Spleen (tissue), 11 donors: ENCODE measurements at regions not wholly inside any gene's neighbourhood (a gene's known extent, or its start where the extent isn't known, plus 50 kb on each side); places are given as distances from the start of the nearest gene placed in this dataset.

ENCODE experiments used
- DNase-seq: peaks from one replicate; pipeline ENCODE4 v3.0.0-alpha.2; 2020
- H3K27ac ChIP-seq, 8 donors: fragments of 200-600 bp; sonication (generic) in 7 of 8; 1 replicate in 4 of 8; 2 replicates in 4 of 8; pipeline versions ENCODE4 v1.5.0 to v1.8.0; 2016 to 2021; ENCODE audit warnings: inconsistent platforms in 4 of 8, mild to moderate bottlenecking in 4 of 8, moderate library complexity in 1 of 8
- H3K27me3 ChIP-seq, 7 donors: fragments of 200-600 bp; sonication (generic) in 6 of 7; replicated peaks in 1 of 7; 1 replicate in 4 of 7; 2 replicates in 3 of 7; pipeline versions ENCODE4 v1.5.0 to v1.8.0; 2016 to 2021; ENCODE audit warnings: inconsistent platforms in 3 of 7, mild to moderate bottlenecking in 1 of 7
- H3K36me3 ChIP-seq, 6 donors: fragments of 200-600 bp; sonication (generic) in 5 of 6; 1 replicate in 4 of 6; 2 replicates in 2 of 6; pipeline versions ENCODE4 v1.5.0 to v1.8.0; 2016 to 2021; ENCODE audit warnings: inconsistent platforms in 2 of 6
- H3K4me1 ChIP-seq, 6 donors: fragments of 200-600 bp; sonication (generic) in 5 of 6; 1 replicate in 3 of 6; 2 replicates in 3 of 6; pipeline versions ENCODE4 v1.5.0 to v1.8.0; 2016 to 2021; ENCODE audit warnings: inconsistent platforms in 3 of 6
- H3K4me3 ChIP-seq, 8 donors: fragments of 200-600 bp; sonication (generic) in 7 of 8; 1 replicate in 4 of 8; 2 replicates in 4 of 8; pipeline versions ENCODE4 v1.5.0 to v1.8.0; 2016 to 2021; ENCODE audit warnings: inconsistent platforms in 4 of 8, mild to moderate bottlenecking in 4 of 8, moderate library complexity in 2 of 8
- H3K9me3 ChIP-seq, 8 donors: fragments of 200-600 bp; sonication (generic) in 7 of 8; 1 replicate in 4 of 8; 2 replicates in 4 of 8; pipeline versions ENCODE4 v1.5.0 to v1.8.0; 2016 to 2021; ENCODE audit warnings: inconsistent platforms in 4 of 8
- CTCF ChIP-seq, 11 experiments: fragments of 200-600 bp in 7 of 11; fragments of 450-650 bp in 4 of 11; sonication (generic) in 4 of 11; IDR thresholded peaks in 8 of 11; conservative IDR thresholded peaks in 3 of 11; 1 replicate in 7 of 11; 2 replicates in 4 of 11; pipeline versions ENCODE4 v1.4.0 to v1.8.0; 2016 to 2021; ENCODE audit warnings: antibody characterized with exemption in 11 of 11, inconsistent platforms in 4 of 11, mild to moderate bottlenecking in 1 of 11
- POLR2A ChIP-seq, 3 donors: fragments of 450-650 bp; IDR thresholded peaks; one replicate each; pipeline ENCODE4 v1.5.1; 2017; ENCODE audit warnings: antibody characterized with exemption in 3 of 3, mild to moderate bottlenecking in 1 of 3
- POLR2AphosphoS5 ChIP-seq, 3 donors: sonication (generic); formaldehyde crosslinking; IDR thresholded peaks; one replicate each; pipeline ENCODE4 v1.5.1; 2017; ENCODE audit warnings: antibody characterized with exemption in 3 of 3
- WGBS, 5 donors: extraction: QIAGEN DNeasy Blood & Tissue Kit in 3 of 5; methylation state at CpG; one replicate each; pipeline versions ENCODE4 v1.1.5 to v1.1.7; 2013 to 2018; 5-methylcytosine and 5-hydroxymethylcytosine counted together
- intact Hi-C: fragments of 100-400 bp; cut with DNase I; formaldehyde crosslinking; loops from one replicate; pipeline ENCODE4 v1.15.0; 2023; ENCODE audit warnings: low total_unique reads
- donor health status: healthy with polysubstance abuse.
- donor health status: DM: no; HTN: no; CAD: no; lungs with moderate emphysema.
- donor health status: DM: no; HTN: no; CAD: no.
- donor health status: Bipolar disorder and iron deficiency.
- donor health status: healthy.
- donor health status: DM: no; HTN: no; CAD: no.
- donor health status: DM: yes; HTN: yes; CAD: no.

DNA sequence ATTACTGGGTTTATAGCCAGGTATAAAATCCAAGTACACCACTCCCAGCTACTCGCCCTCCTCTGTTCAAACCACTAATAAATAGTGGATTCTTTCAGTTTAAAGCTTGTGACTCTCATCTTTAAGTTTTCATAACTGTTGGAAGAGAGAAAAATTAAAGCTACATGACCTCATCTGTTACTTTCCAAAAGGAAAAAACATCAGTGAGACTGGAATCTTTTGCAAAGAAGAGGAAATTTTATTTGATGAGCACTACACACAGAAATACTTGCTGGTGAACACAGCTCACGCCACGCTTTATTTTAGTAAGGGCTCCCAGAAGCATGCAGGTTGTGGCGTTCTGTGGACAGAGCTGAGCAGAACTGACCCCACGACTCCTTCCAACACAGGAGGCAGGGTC, 527.0 kb upstream of the MGMT start:
- 76 to 93% (median 87%) methylated on average over 5 of the region's 5 CpGs for WGBS, 5 donors
- TF ChIP-seq POLR2A (IDR thresholded peaks at IDR 0.05) (no peak), POLR2AphosphoS5 (IDR thresholded peaks at IDR 0.05) (no peak), CTCF (IDR thresholded peaks at IDR 0.05 in 8 of 11, conservative IDR thresholded peaks at IDR 0.05 in 3 of 11) (no peak)
- Histone ChIP-seq H3K36me3 (no peaks in the 10 kb centered on the region), H3K9me3 (no peaks in the 10 kb centered on the region), H3K27ac (no peak overlapping the region), H3K4me1 (no peaks in the 10 kb centered on the region), H3K27me3 (peaks cover 0 to 7% (median 0%) of the 10 kb centered on the region in 7 donors), H3K4me3 (no peak overlapping the region)
- no peak for DNase-seq
- intact Hi-C loops: no loop called here

- intact Hi-C loops: no loop called here
- H3K4me1 ChIP-seq: no peaks in the 10 kb centered on the region
- TF ChIP-seq POLR2AphosphoS5 (IDR thresholded peaks at IDR 0.05): no peak
- no peak for TF ChIP-seq CTCF (IDR thresholded peaks at IDR 0.05 in 8 of 11, conservative IDR thresholded peaks at IDR 0.05 in 3 of 11)
- TF ChIP-seq POLR2A (IDR thresholded peaks at IDR 0.05): no peak
- no peak overlapping the region for H3K4me3 ChIP-seq
- no peak overlapping the region for H3K27ac ChIP-seq
- H3K36me3 ChIP-seq: no peaks in the 10 kb centered on the region
- no peak for DNase-seq
- WGBS, 5 donors: 71 to 85% (median 79%) methylated on average over 6 of the region's 6 CpGs
- peaks cover 0 to 19% (median 8%) of the 10 kb centered on the region in 8 donors for H3K9me3 ChIP-seq
- no peaks in the 10 kb centered on the region for H3K27me3 ChIP-seq
Observed at GRCh38 chr10:128943111-128943510, 523.9 kb upstream of the MGMT start.

DNA sequence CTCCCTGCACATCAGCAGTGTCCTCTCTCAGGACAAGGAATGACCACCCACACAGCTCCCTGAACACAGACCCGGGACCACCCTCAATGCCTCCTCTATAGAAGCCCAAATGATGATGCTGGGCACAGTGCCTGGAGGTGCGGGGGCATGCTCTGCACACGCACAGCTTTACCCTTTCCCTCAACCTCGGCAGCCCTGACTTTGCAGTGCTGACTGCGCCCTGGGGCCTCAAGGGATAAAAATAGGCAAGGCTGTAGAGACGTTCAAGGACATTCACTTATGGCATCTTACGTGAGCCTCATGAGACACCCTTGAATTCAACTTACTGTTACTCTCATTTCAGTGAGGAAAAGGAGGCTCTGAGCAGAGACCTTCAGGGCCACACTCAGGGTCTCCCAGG, 521.6 kb upstream of the MGMT start:
- TF ChIP-seq POLR2A (IDR thresholded peaks at IDR 0.05) (no peak), POLR2AphosphoS5 (IDR thresholded peaks at IDR 0.05) (no peak), CTCF (IDR thresholded peaks at IDR 0.05 in 8 of 11, conservative IDR thresholded peaks at IDR 0.05 in 3 of 11) (no peak)
- H3K27ac ChIP-seq: no peak overlapping the region
- WGBS, 5 donors: 51 to 87% (median 77%) methylated on average over 5 to 7 of the region's 7 CpGs

GRCh38 chr10:128950159-128950915, 516.7 kb upstream of the MGMT start:
- H3K4me3 ChIP-seq: no peak overlapping the region
- no peak overlapping the region for H3K27ac ChIP-seq
- no peaks in the 10 kb centered on the region for H3K4me1 ChIP-seq
- peaks cover 0 to 19% (median 8%) of the 10 kb centered on the region in 8 donors for H3K9me3 ChIP-seq
- no peaks in the 10 kb centered on the region for H3K36me3 ChIP-seq
- WGBS, 5 donors: 84 to 90% (median 87%) methylated on average over 18 of the region's 18 CpGs
- H3K27me3 ChIP-seq: no peaks in the 10 kb centered on the region
- no peak for TF ChIP-seq POLR2A (IDR thresholded peaks at IDR 0.05)
- TF ChIP-seq POLR2AphosphoS5 (IDR thresholded peaks at IDR 0.05): no peak
- TF ChIP-seq CTCF (IDR thresholded peaks at IDR 0.05 in 8 of 11, conservative IDR thresholded peaks at IDR 0.05 in 3 of 11): no peak
- intact Hi-C loops: no loop called here
- no peak for DNase-seq

More for the DNA sequence above, 521.6 kb upstream of the MGMT start:
- H3K36me3 ChIP-seq: no peaks in the 10 kb centered on the region
- intact Hi-C loops: no loop called here
- DNase-seq: no peak
- H3K9me3 ChIP-seq: peaks cover 0 to 19% (median 8%) of the 10 kb centered on the region in 8 donors
- no peaks in the 10 kb centered on the region for H3K27me3 ChIP-seq
- no peak overlapping the region for H3K4me3 ChIP-seq
- no peaks in the 10 kb centered on the region for H3K4me1 ChIP-seq
